DOHH2 (cell line): ENCODE measurements at regions not wholly inside any gene's neighbourhood (a gene's known extent, or its start where the extent isn't known, plus 50 kb on each side); places are given as distances from the start of the nearest gene placed in this dataset.
"Not testable (repeated sequence)": the region's sequence is repeated elsewhere in the genome, so short reads cannot be mapped to it uniquely, and the experiment has no call there.

Experiments
- EZH2phosphoT487 ChIP-seq: fragments of 200-600 bp; sonication (generic); IDR thresholded peaks from 2 replicates; pipeline ENCODE4 v1.6.1; 2017; ENCODE audit warnings: borderline replicate concordance, mild to moderate bottlenecking, antibody characterized with exemption, low read length, moderate library complexity, mixed read lengths
- TF ChIP-seq, protein P1 (sequence below): fragments of 200-600 bp; sonication (generic); IDR thresholded peaks from one replicate; pipeline ENCODE4 v1.5.1; 2014; ENCODE audit warnings: antibody characterized with exemption, mild to moderate bottlenecking, low read depth, low read length; ENCODE audit not compliant: poor library complexity, severe bottlenecking

DNA sequence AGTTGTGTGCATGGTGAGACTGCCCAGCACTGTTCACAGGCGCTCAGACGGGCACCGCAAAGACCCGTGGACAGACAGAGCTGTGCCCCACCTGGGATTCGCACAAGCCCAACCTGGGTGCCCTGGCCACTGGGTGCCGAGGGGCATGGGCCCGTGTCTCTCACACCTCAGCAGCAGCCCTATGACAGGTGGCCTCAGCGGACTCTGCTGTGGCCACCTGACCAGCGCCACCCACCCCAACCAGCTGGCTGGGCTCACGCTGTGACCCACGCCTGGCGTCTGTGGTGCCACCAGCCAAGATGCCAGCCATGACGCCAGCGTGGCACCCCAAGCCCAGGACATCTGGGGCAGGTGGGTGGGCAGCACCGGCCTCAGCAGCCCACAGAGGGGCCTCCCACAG, 129.3 kb downstream of the IGLL1 start:
- TF ChIP-seq, protein P1, sequence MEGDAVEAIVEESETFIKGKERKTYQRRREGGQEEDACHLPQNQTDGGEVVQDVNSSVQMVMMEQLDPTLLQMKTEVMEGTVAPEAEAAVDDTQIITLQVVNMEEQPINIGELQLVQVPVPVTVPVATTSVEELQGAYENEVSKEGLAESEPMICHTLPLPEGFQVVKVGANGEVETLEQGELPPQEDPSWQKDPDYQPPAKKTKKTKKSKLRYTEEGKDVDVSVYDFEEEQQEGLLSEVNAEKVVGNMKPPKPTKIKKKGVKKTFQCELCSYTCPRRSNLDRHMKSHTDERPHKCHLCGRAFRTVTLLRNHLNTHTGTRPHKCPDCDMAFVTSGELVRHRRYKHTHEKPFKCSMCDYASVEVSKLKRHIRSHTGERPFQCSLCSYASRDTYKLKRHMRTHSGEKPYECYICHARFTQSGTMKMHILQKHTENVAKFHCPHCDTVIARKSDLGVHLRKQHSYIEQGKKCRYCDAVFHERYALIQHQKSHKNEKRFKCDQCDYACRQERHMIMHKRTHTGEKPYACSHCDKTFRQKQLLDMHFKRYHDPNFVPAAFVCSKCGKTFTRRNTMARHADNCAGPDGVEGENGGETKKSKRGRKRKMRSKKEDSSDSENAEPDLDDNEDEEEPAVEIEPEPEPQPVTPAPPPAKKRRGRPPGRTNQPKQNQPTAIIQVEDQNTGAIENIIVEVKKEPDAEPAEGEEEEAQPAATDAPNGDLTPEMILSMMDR = not testable (repeated sequence)
- TF ChIP-seq EZH2phosphoT487 = not testable (repeated sequence)
